H1 (cell line): ENCODE measurements at regions not wholly inside any gene's neighbourhood (a gene's known extent, or its start where the extent isn't known, plus 50 kb on each side); places are given as distances from the start of the nearest gene placed in this dataset.

Experiments
- CTCF ChIA-PET: fragments of 300-600 bp; sonication (Branson Sonifier 250); formaldehyde crosslinking; loops from one replicate; lab custom pipeline; 2021; ENCODE audit not compliant: partially characterized antibody; lab: Charles Lee
- POLR2A ChIA-PET: fragments of 300-600 bp; sonication (Branson Sonifier 250); formaldehyde crosslinking; loops from one replicate; lab custom pipeline; 2021; ENCODE audit warnings: inconsistent platforms; ENCODE audit not compliant: partially characterized antibody; lab: Charles Lee
- DNase-seq, 2 experiments: peaks; one replicate each; pipeline versions ENCODE4 v3.0.0 to v3.0.0-alpha.2; 2010 to 2022; ENCODE audit warnings: low spot score in 2 of 2, low read depth in 1 of 2, mixed read lengths in 1 of 2
- FAIRE-seq: peaks from 2 replicates; lab custom pipeline; 2011; peaks lifted over from hg19 to GRCh38; lab: Jason Lieb, UNC
- H2AFZ ChIP-seq: 2 replicates; pipeline ENCODE4 v1.8.1; 2012; ENCODE audit warnings: low read length, inconsistent platforms
- H2AK5ac ChIP-seq: 2 replicates; pipeline ENCODE4 v1.6.1; 2013; ENCODE audit warnings: low read depth, low read length
- H2BK120ac ChIP-seq: replicated peaks from 2 replicates; pipeline ENCODE3; 2013; ENCODE audit warnings: low read depth, low read length, inconsistent platforms
- H2BK12ac ChIP-seq: 2 replicates; pipeline ENCODE4 v1.6.1; 2013; ENCODE audit warnings: low read depth, low read length
- H2BK15ac ChIP-seq: 2 replicates; pipeline ENCODE4 v1.6.1; 2013; ENCODE audit warnings: low read length
- H2BK20ac ChIP-seq: 2 replicates; pipeline ENCODE4 v1.6.1; 2013; ENCODE audit warnings: low read length
- H2BK5ac ChIP-seq: 2 replicates; pipeline ENCODE4 v1.6.1; 2013; ENCODE audit warnings: low read depth, low read length
- H3K14ac ChIP-seq: 2 replicates; pipeline ENCODE4 v1.6.1; 2013; ENCODE audit warnings: inconsistent platforms; ENCODE audit not compliant: insufficient read length
- H3K18ac ChIP-seq: 2 replicates; pipeline ENCODE4 v1.6.1; 2013; ENCODE audit warnings: low read length; ENCODE audit errors: extremely low read depth
- H3K23ac ChIP-seq: 2 replicates; pipeline ENCODE4 v1.6.1; 2013; ENCODE audit warnings: inconsistent platforms; ENCODE audit not compliant: insufficient read length
- H3K23me2 ChIP-seq: 2 replicates; pipeline ENCODE4 v1.6.1; 2013; ENCODE audit warnings: low read depth, low read length
- H3K27ac ChIP-seq: 2 replicates; pipeline ENCODE4 v1.6.1; 2011; ENCODE audit warnings: low read depth, low read length, inconsistent platforms
- H3K27me3 ChIP-seq, 4 experiments: replicated peaks in 1 of 4; 1 replicate in 1 of 4; 2 replicates in 3 of 4; pipeline versions ENCODE4 v1.6.1 to v1.8.1; 2011 to 2013; ENCODE audit warnings: low read length in 3 of 4, mild to moderate bottlenecking in 3 of 4, inconsistent platforms in 2 of 4, mixed read lengths in 2 of 4, moderate library complexity in 1 of 4; ENCODE audit not compliant: control insufficient read depth in 3 of 4, insufficient read depth in 3 of 4; ENCODE audit errors: extremely low read depth in 1 of 4
- H3K36me3 ChIP-seq, 4 experiments: 2 replicates each; pipeline versions ENCODE4 v1.6.1 to v1.8.1; 2011 to 2013; ENCODE audit warnings: mild to moderate bottlenecking in 4 of 4, low read length in 3 of 4, moderate library complexity in 2 of 4, control low read depth in 1 of 4, inconsistent platforms in 1 of 4; ENCODE audit not compliant: insufficient read depth in 4 of 4, control insufficient read depth in 2 of 4
- H3K4ac ChIP-seq: replicated peaks from 2 replicates; pipeline ENCODE3; 2013; ENCODE audit warnings: low read length, low read depth, mixed read lengths, inconsistent platforms; ENCODE audit not compliant: insufficient read length
- H3K4me1 ChIP-seq, 4 experiments: replicated peaks in 1 of 4; 1 replicate in 1 of 4; 2 replicates in 3 of 4; pipeline versions ENCODE4 v1.6.1 to v1.8.1; 2011 to 2013; ENCODE audit warnings: low read length in 3 of 4, inconsistent platforms in 2 of 4, mixed read lengths in 1 of 4; ENCODE audit not compliant: insufficient read depth in 4 of 4, control insufficient read depth in 3 of 4
- H3K4me2 ChIP-seq, 2 experiments: 2 replicates each; pipeline versions ENCODE4 v1.6.1 to v1.8.1; 2011 to 2013; ENCODE audit warnings: low read depth in 2 of 2, low read length in 2 of 2, control low read depth in 1 of 2, inconsistent platforms in 1 of 2, mild to moderate bottlenecking in 1 of 2; ENCODE audit not compliant: insufficient read depth in 1 of 2
- H3K4me3 ChIP-seq, 4 experiments: fragments of 200-600, 300-600 bp in 1 of 4; sonication (generic), shearing (Covaris generic), sonication (Bioruptor Twin) in 1 of 4; 2 replicates each; pipeline versions ENCODE4 v1.5.1 to v1.8.1; 2011 to 2016; ENCODE audit warnings: low read length in 4 of 4, low read depth in 3 of 4, control low read depth in 2 of 4, inconsistent platforms in 2 of 4, mild to moderate bottlenecking in 2 of 4, mixed read lengths in 1 of 4, moderate library complexity in 1 of 4; ENCODE audit not compliant: insufficient read depth in 2 of 4; ENCODE audit errors: extremely low read depth in 1 of 4
- H3K56ac ChIP-seq: replicated peaks from 2 replicates; pipeline ENCODE3; 2013; ENCODE audit warnings: low read depth, mild to moderate bottlenecking, mixed read lengths, low read length, inconsistent platforms; ENCODE audit not compliant: insufficient read length
- H3K79me1 ChIP-seq: 2 replicates; pipeline ENCODE4 v1.6.1; 2013; ENCODE audit warnings: low read depth, low read length, control low read depth
- H3K79me2 ChIP-seq, 2 experiments: 2 replicates each; pipeline versions ENCODE4 v1.6.1 to v1.8.1; 2012 to 2013; ENCODE audit warnings: low read length in 2 of 2, mild to moderate bottlenecking in 2 of 2, inconsistent platforms in 1 of 2; ENCODE audit not compliant: insufficient read depth in 2 of 2, control insufficient read depth in 1 of 2
- H3K9ac ChIP-seq, 4 experiments: replicated peaks in 1 of 4; 1 replicate in 1 of 4; 2 replicates in 3 of 4; pipeline versions ENCODE4 v1.6.1 to v1.8.1; 2011 to 2013; ENCODE audit warnings: low read depth in 3 of 4, low read length in 3 of 4, control low read depth in 2 of 4, mild to moderate bottlenecking in 2 of 4, moderate library complexity in 2 of 4, inconsistent platforms in 1 of 4; ENCODE audit errors: extremely low read depth in 1 of 4
- H3K9me3 ChIP-seq, 2 experiments: 2 replicates each; pipeline versions ENCODE4 v1.6.1 to v1.8.1; 2012 to 2013; ENCODE audit warnings: mild to moderate bottlenecking in 2 of 2, moderate library complexity in 2 of 2, control low read depth in 1 of 2, inconsistent platforms in 1 of 2, low read depth in 1 of 2, low read length in 1 of 2, mixed read lengths in 1 of 2; ENCODE audit not compliant: insufficient read depth in 2 of 2
- H4K20me1 ChIP-seq, 2 experiments: replicated peaks in 1 of 2; 2 replicates each; pipeline versions ENCODE3 to v1.8.1; 2011 to 2013; ENCODE audit warnings: inconsistent platforms in 2 of 2, low read length in 2 of 2, mild to moderate bottlenecking in 1 of 2; ENCODE audit not compliant: insufficient read depth in 2 of 2, control insufficient read depth in 1 of 2
- H4K5ac ChIP-seq: 2 replicates; pipeline ENCODE4 v1.6.1; 2013; ENCODE audit warnings: low read length, low read depth, mixed read lengths, inconsistent platforms; ENCODE audit not compliant: insufficient read length
- H4K8ac ChIP-seq: 2 replicates; pipeline ENCODE4 v1.8.0; 2013; ENCODE audit warnings: mild to moderate bottlenecking, moderate library complexity, low read length, inconsistent platforms; ENCODE audit not compliant: insufficient read depth; ENCODE audit errors: extremely low read depth
- H4K91ac ChIP-seq: replicated peaks from 2 replicates; pipeline ENCODE3; 2013; ENCODE audit warnings: low read length, mixed read lengths, inconsistent platforms; ENCODE audit not compliant: insufficient read length
- CBX5 ChIP-seq: fragments of 300-800, 300-1000 bp; sonication (generic); IDR thresholded peaks from 2 replicates; pipeline ENCODE4 v1.7.1; 2016; ENCODE audit warnings: antibody characterized with exemption, low read length, low read depth
- PHF8 ChIP-seq: fragments of 200-600 bp; sonication (generic); conservative IDR thresholded peaks from 2 replicates; pipeline ENCODE4 v1.7.1; 2012; ENCODE audit warnings: low read depth, mild to moderate bottlenecking, inconsistent platforms, low read length, moderate library complexity
- WGBS, 2 experiments: shearing (Covaris generic) in 1 of 2; methylation state at CpG; one replicate each; pipeline versions ENCODE4 v1.1.6 to v1.1.7; 2013 to 2015; ENCODE audit warnings: low lambda C conversion rate in 2 of 2, mixed read lengths in 2 of 2, inconsistent platforms in 1 of 2, low coverage in 1 of 2, missing lambda C conversion rate in 1 of 2; ENCODE audit not compliant: insufficient replicate concordance in 2 of 2, insufficient coverage in 1 of 2, insufficient read length in 1 of 2; ENCODE audit errors: extremely low coverage in 1 of 2, missing lambda C conversion rate in 1 of 2; 5-methylcytosine and 5-hydroxymethylcytosine counted together

GRCh38 chr1:216903382-216903740 is 180.1 kb upstream of the ESRRG start:
- 86% methylated on average over 2 of the region's 2 CpGs; no CpG with 5 or more reads in 1 of the 2 experiments for WGBS, 2 experiments
- Histone ChIP-seq H2AFZ (no peak overlapping the region), H3K79me2 (no peaks in the 10 kb centered on the region), H3K4me2 (no peak overlapping the region), H3K14ac (no peak overlapping the region), H3K23me2 (no peaks in the 10 kb centered on the region; the same call in 1 of the 2 replicates), H3K4me1 (no peaks in the 10 kb centered on the region), H3K23ac (no peak overlapping the region), H3K18ac (no peak overlapping the region), H3K9me3 (no peaks in the 10 kb centered on the region), H4K8ac (no peak overlapping the region), H4K20me1 (no peaks in the 10 kb centered on the region), H3K4ac (no peak overlapping the region), H2BK120ac (no peak overlapping the region), H3K9ac (no peak overlapping the region; a peak in 1 of 7 replicates), H3K4me3 (no peak overlapping the region), H2AK5ac (no peak overlapping the region), H3K27me3 (no peaks in the 10 kb centered on the region), H4K5ac (no peak overlapping the region), H3K27ac (no peak overlapping the region), H3K36me3 (no peaks in the 10 kb centered on the region), H4K91ac (no peak overlapping the region), H2BK15ac (no peak overlapping the region), H3K79me1 (no peaks in the 10 kb centered on the region), H2BK12ac (no peak overlapping the region), H2BK20ac (no peak overlapping the region), H2BK5ac (no peak overlapping the region), H3K56ac (no peak overlapping the region)
- ChIA-PET CTCF (no interaction called here), POLR2A (no interaction called here)
- no peak for TF ChIP-seq CBX5
- TF ChIP-seq PHF8 = no peak
- DNase-seq (no peak), FAIRE-seq (no peak)
